WTC11 (cell line): ENCODE measurements at regions not wholly inside any gene's neighbourhood (a gene's known extent, or its start where the extent isn't known, plus 50 kb on each side); places are given as distances from the start of the nearest gene placed in this dataset.

Experiments used
- CTCF ChIP-seq: fragments of 200-600 bp; IDR thresholded peaks from 2 replicates; pipeline ENCODE4 v1.8.0; 2022; ENCODE audit warnings: antibody characterized with exemption
- TCF7 ChIP-seq: sonication (generic); formaldehyde crosslinking; IDR thresholded peaks from 2 replicates; pipeline ENCODE4 v1.8.0; 2022; ENCODE audit warnings: mild to moderate bottlenecking, low read depth, missing genetic modification reagents, moderate library complexity
- USF1 ChIP-seq: sonication (generic); formaldehyde crosslinking; IDR thresholded peaks from 2 replicates; pipeline ENCODE4 v1.8.0; 2022; ENCODE audit warnings: mild to moderate bottlenecking, missing genetic modification reagents
- USF2 ChIP-seq: sonication (generic); formaldehyde crosslinking; IDR thresholded peaks from 2 replicates; pipeline ENCODE4 v1.8.1; 2023; ENCODE audit warnings: mild to moderate bottlenecking, missing genetic modification reagents, moderate library complexity

- TF ChIP-seq CTCF (no peak), USF2 (CRISPR knock-in tag) (no peak), USF1 (CRISPR knock-in tag) (no peak), TCF7 (CRISPR knock-in tag) (no peak)
Measured at GRCh38 chr2:147688242-147688641, 156.6 kb upstream of the ACVR2A start.
